OCI-LY7 (cell line): ENCODE measurements at regions not wholly inside any gene's neighbourhood (a gene's known extent, or its start where the extent isn't known, plus 50 kb on each side); places are given as distances from the start of the nearest gene placed in this dataset.

Experiments used
- BruUV-seq: library from RNA; stranded (reverse); fragments of 400-500 nt; replicated peaks from 2 replicates; lab custom pipeline; 2021; lab: Mats Ljungman, UMichigan
- CTCF ChIA-PET: fragments of 300-600 bp; sonication (Branson Sonifier 250); formaldehyde crosslinking; loops from one replicate; lab custom pipeline; 2022; ENCODE audit warnings: antibody characterized with exemption; ENCODE audit not compliant: unreplicated experiment; lab: Charles Lee
- POLR2A ChIA-PET: fragments of 300-600 bp; sonication (Branson Sonifier 250); formaldehyde crosslinking; loops from one replicate; lab custom pipeline; 2022; ENCODE audit warnings: antibody characterized with exemption; lab: Charles Lee
- DNase-seq: peaks from one replicate; pipeline ENCODE4 v3.0.0-alpha.2; 2015; ENCODE audit warnings: low spot score
- H2AFZ ChIP-seq: fragments of 200-600 bp; sonication (generic), shearing (Covaris generic); 2 replicates; pipeline ENCODE4 v1.6.1; 2014; ENCODE audit warnings: mild to moderate bottlenecking, antibody characterized with exemption, low read length, moderate library complexity
- H3K27ac ChIP-seq: fragments of 200-600 bp; sonication (generic); 2 replicates; pipeline ENCODE4 v1.5.1; 2014; ENCODE audit warnings: mixed run types, low read depth, mild to moderate bottlenecking, moderate library complexity, low read length, inconsistent platforms; ENCODE audit not compliant: poor library complexity, severe bottlenecking
- H3K36me3 ChIP-seq: fragments of 200-600 bp; sonication (generic); 2 replicates; pipeline ENCODE4 v1.6.1; 2014; ENCODE audit warnings: mild to moderate bottlenecking, antibody characterized with exemption, low read length, moderate library complexity, mixed read lengths; ENCODE audit not compliant: insufficient read depth
- H3K4me1 ChIP-seq: fragments of 200-600 bp; sonication (generic); 2 replicates; pipeline ENCODE4 v1.5.1; 2014; ENCODE audit warnings: mild to moderate bottlenecking, low read length; ENCODE audit not compliant: insufficient read depth, poor library complexity, severe bottlenecking
- H3K4me2 ChIP-seq: fragments of 200-600 bp; sonication (generic); 2 replicates; pipeline ENCODE4 v1.6.1; 2014; ENCODE audit warnings: mild to moderate bottlenecking, low read length
- H3K4me3 ChIP-seq: fragments of 200-600 bp; sonication (generic); 2 replicates; pipeline ENCODE4 v1.5.1; 2014; ENCODE audit warnings: mild to moderate bottlenecking, low read depth, low read length; ENCODE audit not compliant: poor library complexity, severe bottlenecking
- H3K79me2 ChIP-seq: fragments of 200-600 bp; sonication (generic); 2 replicates; pipeline ENCODE4 v1.6.1; 2016; ENCODE audit warnings: low read depth, mild to moderate bottlenecking, low read length, moderate library complexity, mixed read lengths; ENCODE audit not compliant: insufficient read depth
- H3K9me2 ChIP-seq: fragments of 200-600 bp; sonication (generic); 2 replicates; pipeline ENCODE4 v1.6.1; 2016; ENCODE audit warnings: mild to moderate bottlenecking, low read length, mixed read lengths; ENCODE audit not compliant: insufficient read depth
- H3K9me3 ChIP-seq: fragments of 200-600 bp; sonication (generic); 2 replicates; pipeline ENCODE4 v1.6.1; 2014; ENCODE audit warnings: mild to moderate bottlenecking, mixed run types, low read length, mixed read lengths
- H4K20me1 ChIP-seq: fragments of 200-600 bp; sonication (generic); 2 replicates; pipeline ENCODE4 v1.6.1; 2014; ENCODE audit warnings: mild to moderate bottlenecking, antibody characterized with exemption, low read length, moderate library complexity, mixed read lengths; ENCODE audit not compliant: insufficient read depth
- EZH2phosphoT487 ChIP-seq: fragments of 200-600 bp; sonication (generic); IDR thresholded peaks from 2 replicates; pipeline ENCODE4 v1.6.1; 2018; ENCODE audit warnings: low read depth, borderline replicate concordance, mild to moderate bottlenecking, mixed run types, antibody characterized with exemption, low read length, moderate library complexity, mixed read lengths
- intact Hi-C: fragments of 100-400 bp; cut with micrococcal nuclease; formaldehyde crosslinking; loops from one replicate; pipeline ENCODE4 v1.10.0; 2022; ENCODE audit not compliant: unreplicated experiment
- TF ChIP-seq, protein P1 (sequence below): fragments of 200-600 bp; sonication (generic); conservative IDR thresholded peaks from 2 replicates; pipeline ENCODE4 v1.5.1; 2014; ENCODE audit warnings: mild to moderate bottlenecking, antibody characterized with exemption, low read length, moderate library complexity, mixed read lengths

DNA sequence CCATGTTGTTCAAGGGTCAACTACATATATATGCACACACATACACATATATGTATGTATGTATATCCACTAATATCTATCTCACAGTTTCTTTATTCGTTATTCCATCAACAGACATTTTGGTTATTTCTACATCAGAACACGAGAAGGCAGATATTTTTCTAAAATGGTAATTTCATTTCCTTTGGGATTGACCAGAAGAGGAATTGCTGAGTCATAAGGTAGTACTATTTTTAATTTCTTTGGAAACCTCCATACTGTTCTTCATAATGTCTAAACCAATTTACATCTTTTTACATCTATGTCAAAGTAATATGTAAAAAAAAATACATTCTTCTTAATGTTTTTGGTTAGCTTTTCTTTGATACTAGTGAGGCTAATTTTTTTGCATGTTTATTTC lies 630.7 kb upstream of the GCFC2 start:
- no peaks in the 10 kb centered on the region for H3K9me2 ChIP-seq
- CTCF ChIA-PET, result no interaction called here
- H3K79me2 ChIP-seq, result no peaks in the 10 kb centered on the region
- no peak for DNase-seq
- no peak overlapping the region for H3K4me3 ChIP-seq
- intact Hi-C loops, result no loop called here
- H3K4me1 ChIP-seq, result no peaks in the 10 kb centered on the region
- no peak overlapping the region for H3K4me2 ChIP-seq
- H2AFZ ChIP-seq, result no peak overlapping the region
- no peaks in the 10 kb centered on the region for H3K36me3 ChIP-seq
- no TSS peak for BruUV-seq
- no peak overlapping the region for H3K27ac ChIP-seq
- no peaks in the 10 kb centered on the region for H3K9me3 ChIP-seq
- POLR2A ChIA-PET, result no interaction called here
- H4K20me1 ChIP-seq, result no peaks in the 10 kb centered on the region
- no peak for TF ChIP-seq EZH2phosphoT487
- TF ChIP-seq, protein P1, sequence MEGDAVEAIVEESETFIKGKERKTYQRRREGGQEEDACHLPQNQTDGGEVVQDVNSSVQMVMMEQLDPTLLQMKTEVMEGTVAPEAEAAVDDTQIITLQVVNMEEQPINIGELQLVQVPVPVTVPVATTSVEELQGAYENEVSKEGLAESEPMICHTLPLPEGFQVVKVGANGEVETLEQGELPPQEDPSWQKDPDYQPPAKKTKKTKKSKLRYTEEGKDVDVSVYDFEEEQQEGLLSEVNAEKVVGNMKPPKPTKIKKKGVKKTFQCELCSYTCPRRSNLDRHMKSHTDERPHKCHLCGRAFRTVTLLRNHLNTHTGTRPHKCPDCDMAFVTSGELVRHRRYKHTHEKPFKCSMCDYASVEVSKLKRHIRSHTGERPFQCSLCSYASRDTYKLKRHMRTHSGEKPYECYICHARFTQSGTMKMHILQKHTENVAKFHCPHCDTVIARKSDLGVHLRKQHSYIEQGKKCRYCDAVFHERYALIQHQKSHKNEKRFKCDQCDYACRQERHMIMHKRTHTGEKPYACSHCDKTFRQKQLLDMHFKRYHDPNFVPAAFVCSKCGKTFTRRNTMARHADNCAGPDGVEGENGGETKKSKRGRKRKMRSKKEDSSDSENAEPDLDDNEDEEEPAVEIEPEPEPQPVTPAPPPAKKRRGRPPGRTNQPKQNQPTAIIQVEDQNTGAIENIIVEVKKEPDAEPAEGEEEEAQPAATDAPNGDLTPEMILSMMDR, result no peak

- POLR2A ChIA-PET, result interaction anchor here (0.7 kb wide), 1 partner anchor 570 kb away, joined by 3 read pairs; no protein-coding TSS in a partner anchor
- Histone ChIP-seq H3K9me2 (no peaks in the 10 kb centered on the region), H3K4me1 (no peaks in the 10 kb centered on the region), H3K9me3 (no peaks in the 10 kb centered on the region), H2AFZ (no peak overlapping the region), H3K79me2 (no peaks in the 10 kb centered on the region), H3K27ac (no peak overlapping the region), H3K4me3 (no peak overlapping the region), H3K36me3 (no peaks in the 10 kb centered on the region), H3K4me2 (no peak overlapping the region), H4K20me1 (no peaks in the 10 kb centered on the region)
- intact Hi-C loops, result no loop called here
- TF ChIP-seq EZH2phosphoT487, result no peak
- TF ChIP-seq, protein P1, result no peak
- BruUV-seq, result no TSS peak
- DNase-seq, result no peak
- CTCF ChIA-PET, result no interaction called here
These were observed 622.2 kb upstream of the GCFC2 start for GRCh38 chr2:76332871-76333270.

DNA sequence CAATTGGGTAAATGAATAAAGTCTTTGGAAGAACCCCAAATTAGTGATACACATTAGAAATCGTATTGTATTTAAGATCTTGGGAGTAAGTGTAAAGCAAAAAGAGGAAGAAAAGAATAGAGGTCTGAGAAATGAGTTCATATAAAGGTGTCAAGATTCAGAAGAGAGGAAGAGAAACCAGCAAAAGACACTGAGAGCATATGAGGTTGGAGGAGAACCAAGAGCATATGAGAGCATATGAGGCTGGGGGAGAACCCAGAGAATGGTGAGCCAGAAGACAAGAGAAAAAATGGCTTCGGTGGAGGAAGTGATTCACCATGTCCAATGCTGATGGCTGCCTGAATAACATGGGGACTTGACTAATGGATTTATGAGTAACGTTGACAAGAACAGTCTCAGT lies 620.1 kb upstream of the GCFC2 start:
- no TSS peak for BruUV-seq
- POLR2A ChIA-PET, result no interaction called here
- H3K4me1 ChIP-seq, result no peaks in the 10 kb centered on the region

More for the DNA sequence above, 620.1 kb upstream of the GCFC2 start:
- H3K79me2 ChIP-seq, result no peaks in the 10 kb centered on the region
- no peak overlapping the region for H3K4me3 ChIP-seq
- DNase-seq, result no peak
- no peak overlapping the region for H3K4me2 ChIP-seq
- no peaks in the 10 kb centered on the region for H3K9me2 ChIP-seq
- no peaks in the 10 kb centered on the region for H3K9me3 ChIP-seq
- no peak overlapping the region for H3K27ac ChIP-seq
- H4K20me1 ChIP-seq, result no peaks in the 10 kb centered on the region
- CTCF ChIA-PET, result no interaction called here
- intact Hi-C loops, result no loop called here
- TF ChIP-seq, protein P1, result no peak
- no peak for TF ChIP-seq EZH2phosphoT487
- no peak overlapping the region for H2AFZ ChIP-seq
- H3K36me3 ChIP-seq, result no peaks in the 10 kb centered on the region
